Activated T-helper 1 cell treated with Interleukin-2 at 50 U/mL for 16 hours (primary cell): ENCODE measurements at regions not wholly inside any gene's neighbourhood (a gene's known extent, or its start where the extent isn't known, plus 50 kb on each side); places are given as distances from the start of the nearest gene placed in this dataset.

Source experiments
- DNase-seq: peaks from one replicate; pipeline ENCODE4 v3.0.0-alpha.2; 2020; ENCODE audit warnings: low read depth

DNA sequence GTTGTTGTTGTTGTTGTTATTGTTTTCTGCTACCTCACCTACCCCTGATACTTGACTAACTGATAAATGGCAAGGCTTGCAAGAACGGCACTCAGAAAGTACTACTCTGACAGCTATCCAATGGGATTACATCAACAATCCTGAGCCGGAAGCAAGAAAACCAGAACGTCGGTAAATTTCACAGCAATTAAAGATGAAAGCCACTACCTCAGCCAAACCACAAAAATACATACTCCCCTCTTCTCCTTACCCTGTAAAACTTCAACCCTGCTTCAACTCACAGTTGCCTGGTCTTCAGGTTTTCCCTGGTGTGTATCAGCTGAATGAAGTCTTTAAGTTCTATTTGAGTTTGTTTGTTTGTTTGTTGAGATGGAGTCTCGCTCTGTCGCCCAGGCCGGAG lies 293.7 kb upstream of the RND3 start:
- DNase-seq, result no peak

DNA sequence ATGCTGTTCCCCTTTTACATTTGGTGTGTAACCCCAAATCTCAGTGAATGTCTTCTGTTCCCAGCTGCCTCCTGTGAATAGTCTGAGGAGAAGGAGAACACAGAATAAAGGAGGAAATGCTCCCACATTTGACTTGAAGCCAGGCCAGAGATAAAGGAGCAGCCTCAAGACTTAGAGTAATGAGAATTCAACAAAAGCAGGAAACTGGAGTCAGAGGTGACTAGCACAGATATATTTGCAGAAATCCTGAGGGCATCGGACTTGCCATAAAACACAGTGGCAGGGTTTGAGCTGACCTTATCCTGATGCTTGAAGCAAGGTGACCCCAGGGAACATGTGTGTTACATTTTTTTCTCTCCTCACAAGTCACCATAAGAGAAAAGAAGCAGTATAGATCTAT lies 291.4 kb upstream of the RND3 start:
- no peak for DNase-seq

DNA sequence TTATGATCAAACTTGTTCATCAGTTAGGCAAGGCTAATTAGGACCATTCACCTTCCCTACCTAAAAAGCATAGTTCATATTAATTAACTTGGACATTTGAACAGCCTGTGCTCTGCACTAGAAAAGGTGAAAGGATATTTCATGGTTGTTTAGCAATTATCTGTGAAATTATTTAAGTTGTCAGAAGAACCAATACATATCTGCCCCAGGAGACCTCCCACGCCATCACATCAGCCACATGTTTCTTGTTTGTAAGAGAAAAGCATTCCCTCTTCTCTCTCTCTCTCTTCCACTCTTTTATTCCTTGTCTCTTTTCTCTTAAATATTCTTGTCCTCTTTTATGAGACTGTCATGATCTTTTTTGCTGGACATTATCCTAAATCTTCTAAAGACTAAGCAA lies 282.0 kb upstream of the RND3 start:
- DNase-seq, result no peak

DNA sequence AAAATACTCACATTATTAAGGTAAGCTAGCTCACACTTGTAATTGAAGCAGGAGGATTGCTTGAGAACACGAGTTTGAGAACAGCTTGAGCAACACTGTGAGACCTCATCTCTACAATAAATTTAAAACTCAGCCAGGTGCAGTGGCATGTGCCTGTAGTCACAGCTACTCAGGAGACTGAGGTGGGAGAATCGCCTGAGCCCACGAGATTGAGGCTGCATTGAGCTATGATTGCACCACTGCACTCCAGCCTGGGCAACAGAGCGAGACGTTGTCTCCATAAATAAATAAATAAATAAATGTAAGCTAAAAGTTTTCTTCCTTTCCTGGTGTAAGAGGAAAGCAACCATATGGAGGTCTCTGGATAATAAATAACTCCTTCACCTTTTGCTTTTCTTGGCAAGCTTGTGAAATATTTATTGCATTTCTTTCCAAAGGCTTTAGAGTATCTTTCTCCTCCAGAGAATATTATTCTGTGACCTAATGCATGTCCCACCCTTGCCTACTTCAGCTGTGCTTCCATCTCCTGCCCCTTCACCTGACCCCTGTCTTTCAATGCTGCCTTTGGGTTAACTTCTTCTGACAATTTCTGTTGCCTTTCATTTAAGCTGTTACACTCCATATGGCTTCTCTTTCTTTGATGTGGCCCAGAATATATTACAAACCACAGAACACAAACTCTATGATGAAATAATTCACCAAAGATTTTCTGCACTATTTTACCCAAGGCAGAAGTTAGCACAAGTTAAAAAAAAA lies 280.7 kb upstream of the RND3 start:
- DNase-seq, result no peak

DNA sequence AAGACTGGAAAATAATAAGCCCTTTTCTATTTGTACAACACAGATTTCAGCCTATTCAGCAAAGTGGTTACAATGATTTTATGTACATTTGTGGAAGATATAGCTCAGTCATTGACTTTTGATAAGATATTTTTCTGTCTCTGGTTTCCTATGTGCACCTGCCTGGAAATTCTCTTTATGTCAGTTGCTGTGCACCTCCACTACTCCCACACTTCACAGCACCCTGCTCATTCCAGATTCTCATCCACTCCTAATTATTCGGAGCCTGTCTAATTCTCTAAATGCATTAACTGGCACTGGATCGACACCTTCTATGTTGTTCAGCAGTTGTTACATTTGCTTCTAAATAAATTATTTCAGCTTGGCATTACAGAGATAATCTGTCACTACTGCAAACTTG lies 275.1 kb upstream of the RND3 start:
- DNase-seq, result no peak

DNA sequence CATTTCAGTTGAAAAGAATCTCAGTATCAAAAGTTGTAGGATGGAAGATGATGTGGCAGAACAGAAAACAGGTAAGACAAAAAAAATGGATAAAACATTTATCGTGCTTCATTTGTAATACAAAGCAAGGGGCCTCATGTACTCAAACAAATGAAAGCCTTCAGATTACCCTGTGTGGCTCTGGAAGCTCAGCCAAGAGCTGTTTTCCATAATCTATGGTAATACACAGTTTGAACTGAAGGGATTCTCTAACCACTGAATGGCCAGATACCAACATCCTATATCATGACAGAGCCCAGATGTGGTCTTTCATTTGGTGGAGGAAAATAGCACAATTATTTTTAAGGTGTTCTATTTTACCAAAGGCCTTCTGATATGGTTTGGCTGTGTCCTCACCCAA lies 272.1 kb upstream of the RND3 start:
- no peak for DNase-seq

DNA sequence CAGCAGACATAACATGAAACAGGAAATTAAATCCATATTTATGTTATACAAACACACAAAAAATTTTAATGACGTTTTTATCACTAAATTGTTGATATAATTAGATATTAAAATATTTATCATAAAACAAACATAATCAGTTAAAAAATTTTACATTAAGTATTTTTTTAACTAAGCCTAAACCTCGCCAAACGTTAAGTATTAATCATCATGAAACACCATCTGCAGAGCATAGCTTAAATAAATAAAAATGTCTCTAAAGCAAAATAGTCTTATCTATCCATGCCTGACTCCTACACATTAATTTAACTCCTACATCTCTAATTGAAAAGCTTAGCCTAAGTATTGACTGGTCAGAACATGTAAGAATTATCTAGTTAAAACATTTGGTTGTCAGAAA lies 271.6 kb upstream of the RND3 start:
- DNase-seq, result no peak

DNA sequence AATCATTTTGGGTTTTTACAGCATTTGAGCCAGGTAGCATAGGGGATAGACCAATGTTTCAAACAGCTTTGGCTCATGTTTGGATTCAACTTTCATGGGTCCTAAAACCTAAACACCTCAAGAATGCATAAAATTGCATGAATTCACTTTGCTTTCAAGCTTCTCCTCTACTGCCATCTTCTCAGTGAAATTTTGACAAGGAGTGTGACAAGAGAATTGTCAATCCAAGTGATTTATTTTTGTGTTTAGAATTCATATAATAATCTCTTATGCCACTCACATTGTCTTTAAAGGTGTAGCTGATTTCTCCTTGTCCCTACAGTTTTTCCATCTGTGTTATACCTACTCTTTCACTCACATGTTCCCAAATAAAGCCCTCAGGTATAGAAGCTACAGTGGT lies 264.8 kb upstream of the RND3 start:
- DNase-seq, result no peak

DNA sequence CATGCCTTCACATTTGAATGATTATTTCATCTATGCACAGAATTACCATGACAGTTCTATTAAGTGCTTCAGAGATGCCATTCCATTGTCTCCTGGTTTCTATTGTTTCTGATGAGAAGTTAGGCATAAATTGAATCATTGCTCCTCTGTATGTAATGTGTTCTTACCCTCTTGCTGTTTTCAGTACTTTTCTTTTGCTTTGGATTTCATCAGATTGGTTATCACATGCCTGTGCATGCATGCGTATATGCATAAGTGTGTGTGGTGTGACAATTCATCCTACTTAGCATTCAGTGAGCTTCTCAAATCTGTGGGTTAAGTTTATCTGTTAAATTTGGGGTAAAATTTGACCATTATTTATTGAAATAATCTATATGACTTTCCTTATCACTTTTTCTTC lies 263.3 kb upstream of the RND3 start:
- DNase-seq, result no peak

DNA sequence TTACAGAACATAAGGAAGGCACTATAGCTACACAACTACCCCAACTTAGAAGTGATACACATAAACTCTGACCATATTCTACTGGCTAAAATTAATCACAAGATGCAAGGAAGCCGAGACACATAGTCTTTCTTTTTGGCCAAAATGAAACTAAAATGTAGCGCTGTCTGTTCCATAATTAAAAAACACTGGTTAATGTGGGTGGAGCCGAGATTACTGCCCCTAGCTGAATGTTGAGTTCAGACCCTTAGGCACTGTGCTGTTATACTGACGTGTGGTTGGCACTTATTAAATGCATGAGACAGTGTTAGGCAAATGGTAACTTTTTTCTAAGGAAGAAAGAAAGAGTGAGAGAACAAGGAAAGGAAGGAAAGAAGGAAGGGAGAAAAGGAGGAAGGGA lies 254.6 kb upstream of the RND3 start:
- DNase-seq, result no peak

DNA sequence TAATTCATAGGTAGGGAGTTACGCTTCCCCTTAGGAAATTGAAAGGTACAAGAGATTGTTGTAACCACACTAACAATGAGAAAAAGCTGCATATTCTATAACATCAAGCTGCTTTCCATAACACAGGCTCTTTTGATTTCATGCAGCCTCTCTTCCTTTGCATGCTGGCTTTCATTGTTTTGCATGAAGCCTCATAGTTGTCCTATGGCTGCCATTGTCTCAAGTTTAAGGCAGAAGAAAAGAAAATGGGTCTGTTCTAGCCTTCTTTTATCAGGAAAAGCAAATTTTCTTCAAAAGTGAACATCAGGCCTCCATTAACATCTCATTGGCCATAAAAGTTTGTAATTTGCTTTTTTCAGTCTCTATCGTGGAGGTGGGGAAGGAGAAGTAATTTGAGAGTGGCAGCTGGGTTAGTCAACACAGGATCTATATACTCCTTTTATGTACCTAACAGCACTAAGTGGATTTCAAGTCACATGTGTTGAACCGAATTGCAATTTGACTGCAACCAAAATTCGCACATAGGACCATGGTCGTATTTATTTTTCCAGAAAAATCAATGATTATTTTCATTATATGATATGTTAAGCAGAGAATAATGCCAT lies 248.5 kb upstream of the RND3 start:
- DNase-seq, result no peak

DNA sequence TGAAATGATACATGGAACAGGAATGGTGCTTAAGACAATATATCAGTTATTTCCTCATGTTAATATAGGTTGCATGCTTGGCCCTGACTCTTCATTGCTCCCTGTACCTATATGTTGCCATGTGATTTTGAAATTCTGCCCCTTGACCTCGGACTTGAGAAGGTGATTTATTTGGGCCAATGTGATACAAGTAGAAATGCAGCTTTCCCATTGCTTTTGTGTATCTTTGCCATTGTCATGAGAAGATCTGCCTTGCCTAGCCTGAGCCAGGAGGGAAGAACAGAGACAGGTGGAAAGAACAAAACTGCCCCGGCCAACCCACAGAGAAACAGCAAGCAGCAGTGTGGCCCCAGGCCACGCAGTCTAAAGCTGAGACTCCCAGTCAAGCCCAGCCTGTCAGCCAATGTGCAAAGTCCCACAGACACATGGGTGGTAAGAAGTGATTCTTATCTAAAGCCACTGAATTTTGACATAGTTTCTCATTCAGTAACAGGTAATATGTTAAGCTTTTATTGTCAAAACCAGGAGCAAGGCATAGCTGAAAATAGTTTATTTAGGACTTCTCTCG lies 245.7 kb upstream of the RND3 start:
- no peak for DNase-seq

DNA sequence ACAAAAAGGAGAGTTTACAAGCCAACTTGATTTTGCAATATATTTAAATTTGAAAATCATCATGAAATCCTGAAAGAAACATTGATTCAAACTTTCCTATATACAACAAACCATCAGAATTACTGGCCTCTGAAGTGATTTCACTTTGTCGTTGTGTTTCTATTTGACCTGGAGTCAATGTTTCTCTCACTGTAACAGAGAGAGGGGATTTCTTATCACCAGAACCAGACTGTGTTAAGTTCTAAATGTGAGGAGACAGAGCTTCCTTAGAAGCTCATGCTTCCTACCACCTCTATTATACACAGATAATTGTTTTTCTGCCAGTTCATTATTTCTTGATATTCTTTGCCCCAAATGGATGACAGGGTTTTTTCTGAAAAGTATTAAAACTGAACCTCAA lies 245.0 kb upstream of the RND3 start:
- DNase-seq, result no peak

DNA sequence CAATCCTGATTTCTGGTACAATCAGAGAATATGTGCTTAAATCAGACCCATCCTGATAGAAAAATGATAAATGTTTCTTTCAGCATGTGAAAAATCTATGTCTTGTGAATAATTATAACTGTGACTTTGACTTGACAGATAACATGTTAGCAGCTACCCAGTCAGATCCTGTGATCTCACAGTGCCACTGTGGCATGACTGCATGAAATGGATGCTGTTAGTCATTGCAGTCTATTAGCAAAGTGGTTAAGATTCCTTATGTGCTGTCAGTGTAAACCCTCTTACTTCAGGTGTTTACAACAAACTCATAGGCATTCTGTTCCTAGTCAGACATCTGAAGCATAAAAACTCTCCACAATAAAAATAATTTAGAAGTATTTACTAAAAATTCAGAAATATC lies 244.6 kb upstream of the RND3 start:
- DNase-seq, result no peak

DNA sequence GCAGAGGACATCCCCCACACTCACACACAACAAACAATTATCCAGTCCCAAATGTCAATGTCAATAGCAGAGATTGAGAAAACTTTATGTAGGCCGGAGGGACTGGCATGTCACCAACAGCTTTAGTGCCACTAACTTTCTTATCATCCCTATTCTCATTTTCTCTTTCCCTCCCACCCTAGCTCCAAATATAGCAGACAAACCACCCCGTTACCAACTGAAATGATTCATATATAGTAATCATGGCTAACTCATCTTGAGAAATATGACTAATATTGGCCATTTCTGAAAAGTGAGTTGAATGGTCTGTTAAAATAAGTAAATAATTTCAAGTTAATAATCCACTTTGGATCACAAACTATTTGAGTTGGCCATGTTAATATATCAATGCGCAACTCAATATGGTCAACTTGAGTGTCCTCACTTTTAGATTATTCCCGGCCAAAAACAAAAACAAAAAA lies 242.1 kb upstream of the RND3 start:
- no peak for DNase-seq

DNA sequence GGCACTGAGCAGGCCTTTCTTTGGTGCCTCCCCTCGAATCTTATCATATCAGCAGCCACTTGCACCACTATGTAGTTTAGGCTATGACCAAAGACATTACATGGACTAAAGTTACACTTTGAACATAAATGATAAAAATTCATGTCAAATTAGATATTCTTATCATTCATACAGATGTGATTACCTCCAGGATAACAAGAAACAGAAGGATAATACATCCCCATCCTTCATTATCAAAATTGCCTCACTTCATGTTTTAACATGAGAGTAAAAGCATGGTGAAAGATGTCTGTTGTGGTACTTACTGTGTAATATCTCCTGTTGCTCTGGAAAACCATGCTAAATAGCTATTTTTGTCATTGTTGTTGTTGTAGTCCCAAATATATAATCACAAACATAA lies 230.8 kb upstream of the RND3 start:
- no peak for DNase-seq

DNA sequence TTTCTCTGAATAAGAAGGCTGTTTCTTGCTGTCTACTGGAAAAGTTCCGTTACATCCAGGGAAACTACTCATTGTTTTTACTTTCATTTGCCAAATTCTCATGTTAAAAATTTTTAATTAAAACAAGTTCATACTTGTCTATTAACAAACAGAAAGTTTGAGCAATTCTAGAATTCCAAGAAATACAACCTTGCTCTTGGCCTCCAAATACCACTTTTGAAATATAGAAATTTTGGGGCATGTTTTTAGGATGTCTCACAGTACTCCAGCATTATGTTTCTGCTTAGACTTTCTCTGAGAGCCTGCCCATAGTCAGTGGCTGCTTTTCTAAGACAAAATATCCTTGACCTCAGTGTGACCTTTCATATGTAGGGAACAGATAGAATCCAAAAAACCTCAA lies 228.7 kb upstream of the RND3 start:
- DNase-seq, result no peak

DNA sequence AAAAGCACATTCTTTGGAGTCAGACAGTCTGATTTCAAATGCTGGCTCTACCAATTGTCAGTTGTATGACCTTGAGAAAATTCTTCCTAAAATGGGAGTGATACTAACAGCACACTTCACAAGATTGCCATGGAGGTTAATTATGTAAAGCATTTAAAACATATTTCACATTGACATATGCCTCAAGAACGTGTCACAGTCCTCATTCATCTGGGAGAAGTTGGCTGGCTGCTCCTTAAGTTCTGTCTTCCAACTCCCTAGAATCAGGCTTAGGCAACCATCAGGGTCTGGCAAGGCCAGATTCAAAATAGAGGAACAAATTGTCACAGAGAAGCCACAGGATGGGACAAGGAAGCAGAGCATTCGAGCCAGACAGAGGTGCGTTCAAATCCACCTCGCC lies 228.0 kb upstream of the RND3 start:
- DNase-seq, result no peak

DNA sequence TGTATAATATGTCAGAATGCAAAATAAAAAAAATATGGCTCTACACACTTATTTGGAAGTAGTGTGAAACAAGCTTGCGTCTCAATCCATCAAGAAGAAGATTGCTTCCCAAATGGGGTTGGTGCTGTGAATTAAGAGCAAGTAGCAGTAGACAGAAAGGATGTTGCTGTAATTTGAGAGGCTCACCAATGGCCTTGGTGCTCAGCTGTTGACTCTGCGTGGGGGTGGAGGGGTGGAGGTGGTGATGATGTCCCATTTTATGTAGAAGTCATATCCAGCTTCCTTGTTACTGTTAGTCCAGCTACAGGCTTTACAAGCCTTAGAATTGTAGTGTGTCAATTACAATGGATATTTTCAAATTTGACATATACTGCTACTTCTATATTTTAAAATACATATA lies 223.4 kb upstream of the RND3 start:
- no peak for DNase-seq

DNA sequence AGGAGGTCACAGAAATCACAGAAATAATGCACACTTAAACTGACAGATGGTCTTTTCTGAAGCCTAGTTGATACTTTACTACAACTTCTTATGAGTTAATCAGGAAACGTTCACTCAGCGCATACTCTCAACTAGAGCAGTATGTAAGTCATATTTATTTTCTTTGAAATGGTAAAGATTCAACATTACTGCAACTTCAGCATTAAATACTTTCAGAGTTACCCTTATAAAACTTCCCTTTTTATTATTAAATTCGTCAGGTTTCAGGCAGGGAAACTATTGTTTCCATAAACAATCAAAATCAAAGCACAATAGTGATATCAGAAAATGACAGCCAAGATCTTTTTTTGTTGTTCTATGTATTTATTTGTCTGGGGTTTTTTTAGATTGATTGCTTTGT lies 222.6 kb upstream of the RND3 start:
- no peak for DNase-seq

DNA sequence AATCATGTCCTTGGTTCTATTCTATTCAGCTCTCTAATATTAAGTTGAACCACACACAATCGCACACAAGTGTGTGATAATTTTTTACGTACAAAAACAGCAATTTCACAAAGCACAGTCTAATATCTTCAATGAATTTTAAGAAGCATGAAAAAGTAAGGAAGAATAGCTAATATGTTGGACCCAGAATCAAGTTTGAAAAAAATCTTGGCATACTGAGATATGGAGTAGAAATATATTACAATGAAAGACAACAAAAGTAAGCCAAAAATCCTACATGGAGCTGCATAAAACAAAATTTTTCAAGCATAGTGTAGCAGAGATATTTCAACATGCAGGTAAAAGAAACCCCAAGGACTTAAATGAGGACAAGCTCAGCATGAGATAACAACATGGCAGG lies 219.1 kb upstream of the RND3 start:
- DNase-seq, result no peak

DNA sequence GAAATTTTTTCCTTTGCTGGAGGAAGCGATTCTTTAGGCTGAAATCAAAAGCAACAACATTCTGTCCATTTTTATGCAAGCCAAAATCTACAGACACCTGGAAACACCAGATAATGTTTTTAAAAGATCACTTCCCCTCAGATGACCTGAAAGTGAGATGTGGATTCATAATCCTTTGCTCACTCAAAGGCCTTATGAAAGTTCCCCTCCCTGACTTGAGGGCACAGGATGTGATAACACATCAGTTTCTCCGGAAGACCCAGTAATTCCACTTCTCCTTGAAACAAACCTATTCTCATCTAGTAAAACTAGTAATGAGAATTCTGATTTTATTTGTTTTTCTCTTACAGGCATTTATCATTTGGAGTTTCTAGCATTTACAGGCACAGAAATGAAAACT lies 218.3 kb upstream of the RND3 start:
- no peak for DNase-seq

DNA sequence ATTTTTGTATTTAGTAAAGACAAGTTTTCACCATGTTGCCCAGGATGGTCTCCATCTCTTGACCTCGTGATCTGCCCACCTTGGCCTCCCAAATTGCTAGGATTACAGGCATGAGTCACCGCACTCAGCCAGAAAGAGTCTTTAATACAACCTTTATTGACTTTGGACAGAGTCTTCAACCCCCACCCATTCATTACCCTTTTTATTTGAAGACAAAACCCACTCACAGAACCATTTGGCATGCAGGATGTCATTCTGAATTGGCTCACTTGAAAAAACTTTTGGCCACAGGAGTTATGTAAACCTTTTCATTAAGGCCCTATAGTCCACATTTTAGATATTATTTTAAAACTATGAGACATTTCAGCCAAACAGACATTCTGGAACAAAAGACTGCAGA lies 217.9 kb upstream of the RND3 start:
- DNase-seq, result no peak

DNA sequence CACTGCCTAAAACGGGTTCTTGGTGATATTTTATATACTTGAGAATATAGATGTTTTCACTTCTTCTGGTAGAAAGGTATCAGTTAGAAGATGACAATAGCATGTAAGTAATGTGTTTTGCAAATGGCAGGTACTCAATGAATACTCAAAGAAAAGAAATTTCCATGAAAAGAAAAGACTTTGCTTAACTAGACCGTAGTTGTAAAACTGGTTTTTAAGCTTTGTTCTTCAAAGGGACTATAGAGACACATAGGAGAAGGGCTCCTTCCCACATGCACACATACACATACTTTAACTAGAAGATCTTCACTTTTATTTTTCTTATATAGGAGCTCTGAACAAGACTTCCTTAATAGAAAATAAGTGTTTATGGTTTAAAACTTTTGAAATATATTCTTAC lies 215.3 kb upstream of the RND3 start:
- DNase-seq, result no peak
